HG02973 (cell line): ENCODE measurements at regions not wholly inside any gene's neighbourhood (a gene's known extent, or its start where the extent isn't known, plus 50 kb on each side); places are given as distances from the start of the nearest gene placed in this dataset.
"Not testable (repeated sequence)": the region's sequence is repeated elsewhere in the genome, so short reads cannot be mapped to it uniquely, and the experiment has no call there.

Experiments used
- ATAC-seq: cut with Tn5 transposase; IDR thresholded peaks from one replicate; pipeline ENCODE4 v1.9.1; 2021; ENCODE audit warnings: moderate library complexity; ENCODE audit not compliant: unreplicated experiment

DNA sequence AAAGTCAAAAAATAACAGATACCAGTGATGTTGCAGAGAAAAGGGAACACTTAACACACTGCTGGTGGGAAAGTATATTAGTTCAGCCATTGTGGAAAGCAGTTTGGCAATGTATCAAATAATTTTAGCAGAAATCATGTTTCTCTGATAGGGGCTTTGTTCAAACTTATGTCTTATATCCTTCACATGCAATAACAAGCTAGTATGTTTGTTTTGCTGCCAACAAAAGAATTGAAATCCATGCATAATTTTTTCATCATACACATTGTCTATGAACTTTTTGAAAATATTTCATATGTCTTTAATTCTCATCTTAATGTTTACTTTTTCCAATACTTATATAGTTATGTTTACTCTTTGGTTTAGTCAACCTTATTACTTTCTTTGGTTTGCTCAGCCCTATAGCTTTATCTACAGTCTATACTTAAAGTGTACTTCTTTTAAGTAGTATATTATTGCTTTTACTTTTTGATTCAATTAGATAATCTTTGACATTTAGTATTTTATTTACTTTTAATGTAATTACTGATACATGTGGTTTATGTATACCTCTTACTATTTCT is 639.6 kb upstream of the CBLB start:
- ATAC-seq: no peak

DNA sequence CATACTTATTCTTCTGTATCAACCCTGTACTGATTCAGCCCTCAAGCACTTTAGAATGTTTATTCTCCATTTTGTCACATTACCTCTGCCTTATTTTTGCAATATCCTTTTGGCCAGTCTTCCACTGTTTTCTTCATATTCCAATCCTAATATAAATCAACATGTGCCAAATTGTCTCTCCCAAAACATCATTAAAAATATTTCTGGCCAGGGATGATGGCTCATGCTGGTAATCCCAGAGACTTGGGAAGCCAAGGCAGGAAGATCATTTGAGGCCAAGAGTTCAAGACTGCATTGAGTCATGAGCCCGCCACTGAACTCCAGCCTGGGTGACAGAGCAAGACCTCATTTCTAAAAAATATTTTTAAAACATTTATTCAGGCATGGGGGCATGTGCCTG is 641.4 kb upstream of the CBLB start:
- ATAC-seq: no peak

DNA sequence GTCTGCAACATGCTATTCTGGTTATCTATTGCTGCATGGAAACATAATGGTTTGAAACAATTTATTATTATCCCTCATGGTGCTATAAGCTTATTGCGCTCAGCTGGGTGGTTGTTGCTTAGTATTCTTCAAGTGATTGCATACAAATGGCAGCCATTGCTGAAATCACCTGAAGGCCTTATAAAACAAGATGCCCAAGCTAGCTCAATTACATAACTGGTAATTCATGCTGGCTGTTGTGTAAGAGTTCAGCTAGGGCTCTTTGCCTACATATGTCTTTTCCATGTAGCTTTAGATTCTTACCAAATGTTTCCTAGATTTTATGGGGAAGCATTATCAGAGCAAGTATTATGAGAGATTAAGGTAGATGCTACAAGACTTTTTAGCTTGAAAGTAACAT is 644.0 kb upstream of the CBLB start:
- no peak for ATAC-seq

DNA sequence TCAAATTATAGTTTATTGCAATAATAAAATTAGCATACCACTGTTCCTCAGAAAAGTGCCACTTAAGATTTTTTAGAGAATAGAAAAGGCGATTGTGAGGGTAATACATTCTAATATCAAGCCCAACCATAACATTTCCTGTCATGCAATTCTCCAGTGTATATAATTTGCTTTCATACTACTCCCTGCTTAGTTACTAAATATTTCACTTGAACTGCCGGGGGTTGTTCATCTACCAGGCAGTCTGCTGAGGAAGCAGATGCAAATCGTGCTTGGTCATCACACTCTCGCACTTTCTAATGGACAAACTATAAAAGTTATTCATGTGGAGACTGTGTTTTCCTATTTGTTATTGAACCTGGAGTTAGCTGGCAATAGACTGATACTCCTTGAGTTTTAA is 645.6 kb upstream of the CBLB start:
- ATAC-seq: no peak

DNA sequence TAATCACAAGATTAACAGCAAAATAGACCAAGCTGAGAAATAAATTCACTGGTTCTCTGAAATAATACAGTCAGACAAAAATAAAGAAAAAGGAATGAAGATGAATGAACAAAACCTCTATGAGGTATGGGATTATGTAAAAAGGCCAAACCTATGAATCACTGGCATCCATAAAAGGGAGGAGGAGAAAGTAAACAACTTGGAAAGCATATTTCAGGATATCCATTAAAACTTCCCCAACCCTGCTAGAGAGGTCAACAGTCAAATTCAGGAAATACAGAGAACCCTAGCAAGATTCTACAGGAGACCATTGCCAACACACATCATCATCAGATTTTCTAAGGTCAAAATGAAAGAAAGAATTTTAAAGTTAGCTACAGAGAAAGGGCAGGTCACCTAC is 649.7 kb upstream of the CBLB start:
- no peak for ATAC-seq

DNA sequence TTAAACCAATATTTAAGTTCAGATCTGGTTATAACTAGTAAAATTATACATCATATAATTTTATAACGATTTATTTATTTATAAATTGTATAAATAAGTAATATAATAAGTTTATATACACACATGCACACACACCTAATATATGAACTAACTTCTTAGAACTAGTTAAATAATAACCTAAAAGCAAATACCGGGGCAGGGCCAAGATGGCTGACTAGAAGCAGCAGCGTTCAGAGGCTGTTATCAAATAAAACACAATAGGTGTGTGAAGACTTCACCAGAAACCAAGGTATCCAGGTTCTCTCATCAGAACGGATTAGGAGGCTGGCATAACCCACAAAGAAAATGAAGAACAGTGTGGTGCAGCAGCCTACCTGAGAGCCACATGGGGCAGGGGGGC is 653.6 kb upstream of the CBLB start:
- no peak for ATAC-seq

DNA sequence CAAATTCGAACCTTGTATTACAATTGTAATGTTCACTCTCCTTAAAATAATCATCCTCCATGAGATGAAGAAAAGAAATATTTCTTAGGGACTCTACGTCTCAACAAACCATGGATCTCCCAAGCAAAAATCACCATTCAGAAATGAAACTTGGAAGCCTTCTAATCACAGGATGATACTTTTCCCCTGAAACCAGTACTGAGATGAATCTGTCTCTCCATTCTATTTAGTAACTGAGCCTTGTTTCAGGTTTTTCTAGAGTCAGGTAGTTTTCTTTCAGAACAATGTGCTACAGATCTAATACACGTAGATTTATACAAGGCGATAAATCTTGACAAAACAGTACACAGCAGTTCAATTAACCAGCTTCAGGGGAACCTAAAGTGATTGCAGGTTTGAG is 660.1 kb upstream of the CBLB start:
- no peak for ATAC-seq

DNA sequence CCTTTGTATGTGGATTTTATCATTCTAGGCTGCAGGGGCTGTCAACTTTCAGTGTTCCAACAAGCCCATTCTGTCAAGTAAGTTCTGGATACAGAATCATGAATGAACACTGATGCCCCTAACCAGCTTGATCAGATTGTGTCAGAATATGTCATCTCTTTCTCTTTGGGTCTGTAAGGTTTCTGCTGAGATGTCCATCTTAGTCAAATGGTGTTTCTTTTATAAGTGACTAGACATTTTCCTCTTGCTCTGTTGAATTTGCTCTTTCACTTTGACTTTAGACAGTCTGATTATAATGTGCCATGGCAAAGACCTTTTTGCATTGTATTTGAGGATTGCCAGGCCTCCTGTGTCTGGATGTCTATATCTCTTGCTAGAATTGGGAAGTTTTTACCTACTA is 660.9 kb upstream of the CBLB start:
- ATAC-seq: no peak

DNA sequence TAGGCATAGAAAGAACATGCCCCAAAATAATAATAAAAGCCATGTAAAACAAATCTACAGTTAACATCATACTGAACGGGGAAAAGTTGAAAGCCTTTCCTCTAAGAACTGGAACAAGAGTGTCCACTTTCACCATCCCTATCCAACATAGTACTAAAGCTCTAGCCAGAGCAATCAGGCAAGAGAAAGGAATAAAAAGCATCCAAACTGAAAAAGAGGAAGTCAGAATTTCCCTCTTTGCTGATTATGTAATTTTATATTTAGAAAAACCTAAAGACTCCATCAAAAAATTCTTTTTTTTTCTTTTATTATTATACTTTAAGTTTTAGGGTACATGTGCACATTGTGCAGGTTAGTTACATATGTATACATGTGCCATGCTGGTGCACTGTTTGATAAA is 661.6 kb upstream of the CBLB start:
- no peak for ATAC-seq

DNA sequence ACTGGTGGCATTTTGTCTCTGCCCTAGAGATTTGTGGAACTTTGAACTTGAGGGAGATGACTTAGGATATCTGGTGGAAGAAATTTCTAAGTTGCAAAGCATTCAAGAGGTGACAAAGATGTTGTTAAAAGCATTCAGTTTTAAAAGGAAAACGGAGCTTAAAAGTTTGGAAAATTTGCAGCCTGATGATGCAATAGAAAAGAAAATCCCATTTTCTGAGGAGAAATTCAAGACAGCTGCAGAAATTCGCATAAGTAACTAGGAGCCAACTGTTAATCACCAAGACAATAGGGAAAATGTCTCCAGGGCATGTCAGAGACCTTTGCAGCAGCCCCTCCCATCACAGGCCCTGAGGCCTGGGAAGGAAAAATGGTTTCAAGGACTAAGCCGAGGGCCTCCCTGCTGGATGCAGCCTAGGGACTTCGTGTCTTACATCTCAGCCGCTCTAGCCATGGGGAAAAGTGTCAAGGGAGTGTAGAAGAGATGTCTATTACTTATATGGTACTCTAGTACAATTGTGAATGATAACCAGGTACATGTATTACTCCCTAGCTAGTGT is 663.0 kb upstream of the CBLB start:
- ATAC-seq: not testable (repeated sequence)

DNA sequence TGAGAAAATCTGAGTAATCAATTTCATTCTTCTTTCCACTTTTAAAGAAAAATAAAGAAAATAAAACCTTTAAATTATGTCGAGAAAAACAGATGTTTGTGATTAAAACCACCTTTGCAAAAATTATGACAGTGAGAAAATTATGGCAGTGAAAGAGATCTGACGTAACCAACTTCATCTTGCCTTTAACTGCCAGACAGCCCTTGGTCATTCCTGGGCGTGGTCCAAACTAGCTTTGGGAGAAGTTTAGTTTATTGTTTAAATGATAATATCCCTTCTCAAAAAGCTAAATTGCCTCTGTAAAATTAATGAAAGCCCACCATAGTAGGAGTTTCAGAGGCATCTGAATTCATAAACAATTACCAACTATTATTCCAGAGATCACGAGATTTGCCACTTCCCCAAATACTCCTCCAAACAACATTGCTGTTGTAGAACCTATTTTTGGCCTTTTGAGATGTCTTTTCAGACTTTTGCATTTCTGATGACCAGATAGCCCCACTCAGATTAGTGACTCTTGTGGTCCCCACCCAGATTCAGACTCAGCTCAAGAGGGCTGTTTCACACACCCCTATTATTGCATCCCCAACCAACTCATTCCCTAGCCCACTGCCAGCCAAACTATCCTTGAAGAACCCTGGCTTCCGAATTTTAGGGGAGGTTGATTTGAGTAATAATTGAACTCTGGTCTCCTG is 664.4 kb upstream of the CBLB start:
- ATAC-seq: no peak

DNA sequence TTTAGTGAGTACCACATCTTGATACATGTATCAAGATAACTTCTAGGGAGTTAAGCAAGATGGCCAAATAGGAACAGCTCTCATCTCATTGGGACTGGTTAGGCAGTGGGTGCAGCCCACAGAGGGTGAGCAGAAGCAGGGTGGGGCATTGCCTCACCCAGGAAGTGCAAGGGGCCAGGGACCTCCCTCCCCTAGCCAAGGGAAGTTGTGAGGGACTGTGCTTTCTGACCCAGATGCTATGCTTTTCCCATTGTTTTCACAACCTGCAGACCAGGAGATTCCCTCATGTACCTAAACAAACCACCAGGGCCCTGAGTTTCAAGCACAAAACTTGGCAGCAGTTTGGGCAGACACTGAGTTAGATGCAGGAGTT is 665.0 kb upstream of the CBLB start:
- no peak for ATAC-seq

DNA sequence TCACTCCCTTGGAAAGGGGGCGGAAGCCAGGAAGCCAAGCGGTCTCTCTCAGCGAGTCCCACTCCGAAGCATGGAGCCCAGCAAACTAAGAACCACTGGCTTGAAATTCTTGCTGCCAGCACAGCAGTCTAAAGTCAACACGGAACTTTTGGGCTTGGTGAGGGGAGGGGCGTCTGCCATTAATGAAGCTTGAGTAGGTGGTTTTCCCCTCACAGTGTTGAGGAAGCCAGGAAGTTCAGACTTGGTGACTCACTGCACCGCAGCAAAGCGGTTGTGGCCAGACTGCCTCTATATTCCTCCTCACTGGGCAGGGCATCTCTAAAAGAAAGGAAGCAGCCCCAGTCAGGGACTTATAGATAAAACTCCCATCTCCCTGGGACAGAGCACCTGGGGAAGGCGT is 665.4 kb upstream of the CBLB start:
- no peak for ATAC-seq

DNA sequence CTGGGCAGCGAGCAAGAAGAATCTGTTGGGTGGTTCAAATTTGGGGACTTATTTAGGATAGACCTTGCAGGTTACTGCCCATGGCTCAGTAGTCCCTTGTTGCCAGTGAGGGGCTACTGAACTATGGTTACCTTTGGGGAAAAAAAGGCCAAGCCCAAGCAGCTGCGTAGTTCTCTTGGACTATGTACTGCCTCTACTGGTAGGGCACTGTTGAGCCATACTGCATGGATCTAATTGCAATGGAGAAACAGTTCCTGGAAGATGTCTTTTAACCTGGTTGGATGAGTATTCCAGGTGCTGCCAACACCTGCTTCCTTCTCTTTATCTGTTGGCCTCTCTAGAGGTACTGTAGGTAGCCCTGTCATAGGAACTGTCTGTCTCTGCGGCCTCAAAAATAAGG is 671.9 kb upstream of the CBLB start:
- no peak for ATAC-seq

DNA sequence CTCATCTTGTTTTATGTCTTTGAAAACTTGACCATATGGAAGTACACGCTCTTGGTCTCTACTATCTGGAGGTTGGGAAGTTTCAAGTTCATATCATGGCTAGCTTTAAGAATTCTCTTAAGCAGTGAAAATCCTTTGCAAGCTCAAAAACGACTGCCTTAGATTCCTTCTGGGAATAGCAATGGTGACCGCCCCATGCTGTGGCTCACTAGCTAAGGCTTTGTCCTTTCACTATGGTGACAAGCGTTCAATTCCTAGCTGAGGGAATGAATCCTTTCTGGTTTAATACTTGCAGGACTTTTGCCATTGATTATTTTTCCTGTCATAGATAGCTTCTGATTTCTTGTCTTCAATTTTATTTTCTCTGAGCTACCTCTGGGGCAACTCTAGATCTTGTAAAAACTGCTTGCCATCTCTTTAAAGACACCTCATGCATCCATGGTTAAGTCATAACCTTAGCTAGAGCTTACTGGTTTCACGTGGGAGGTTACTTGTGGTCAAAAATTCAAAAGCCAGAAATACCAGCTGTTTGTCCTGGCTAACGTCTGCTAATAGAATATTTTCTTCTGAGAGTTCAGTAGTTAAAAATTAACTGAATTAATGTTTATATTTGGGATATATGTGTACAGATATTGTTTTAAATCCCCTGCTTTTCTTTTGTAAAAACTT is 673.4 kb upstream of the CBLB start:
- ATAC-seq: no peak

DNA sequence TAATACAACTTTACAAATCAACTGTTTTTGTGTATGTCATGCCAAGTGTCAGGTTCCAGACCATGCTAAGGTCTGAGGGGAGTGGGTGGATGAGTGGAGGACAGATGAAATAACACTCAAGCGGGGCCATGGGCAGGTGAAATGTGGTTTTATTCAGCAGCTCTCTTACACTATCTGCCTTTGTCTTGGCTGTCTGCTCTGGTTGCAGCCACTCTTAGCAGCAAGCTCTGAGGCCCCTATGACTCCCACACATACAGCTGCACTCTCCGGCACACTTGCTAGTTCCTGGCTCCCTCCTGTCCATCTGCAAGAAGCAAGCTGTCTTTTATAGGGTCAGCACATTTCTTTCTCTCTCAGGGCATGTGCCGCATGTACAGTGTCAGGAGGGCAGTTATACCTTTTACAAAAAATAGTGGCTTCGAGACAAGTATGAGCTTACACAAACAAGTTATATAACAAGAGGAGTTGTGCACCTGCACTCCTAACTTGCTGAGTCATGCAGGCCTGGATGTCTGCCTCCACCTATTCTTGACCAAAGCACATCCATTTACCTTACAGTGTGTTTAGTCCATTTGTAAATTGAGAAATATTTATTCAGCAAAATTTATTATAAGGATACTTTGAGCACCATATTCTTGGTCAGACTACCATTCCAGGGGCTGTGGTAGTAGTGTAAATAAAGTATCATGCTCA is 683.7 kb upstream of the CBLB start:
- ATAC-seq: no peak

DNA sequence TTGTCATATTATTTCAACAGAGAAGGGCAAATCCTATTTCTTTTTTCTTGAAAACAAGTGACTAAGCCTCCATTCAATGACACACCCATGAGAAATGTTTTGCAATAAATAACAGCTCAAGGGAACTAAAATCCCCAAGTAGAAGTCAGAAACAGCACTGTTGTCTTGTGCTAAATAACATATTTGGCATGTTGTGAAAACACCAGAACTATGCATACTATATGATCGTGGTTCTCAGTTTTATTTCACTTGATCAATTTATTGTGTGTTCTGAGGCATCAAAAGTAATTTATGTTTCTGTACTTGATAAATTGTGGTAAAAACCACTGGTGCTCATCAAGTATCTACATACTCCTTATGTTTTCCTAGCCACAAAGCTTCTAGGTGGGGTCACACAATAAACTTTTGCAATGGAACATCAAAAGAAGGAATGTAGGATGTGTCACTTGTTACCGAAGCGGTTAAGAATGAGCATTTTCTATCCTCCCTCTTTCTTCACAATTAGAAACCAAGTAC is 691.7 kb upstream of the CBLB start:
- no peak for ATAC-seq

DNA sequence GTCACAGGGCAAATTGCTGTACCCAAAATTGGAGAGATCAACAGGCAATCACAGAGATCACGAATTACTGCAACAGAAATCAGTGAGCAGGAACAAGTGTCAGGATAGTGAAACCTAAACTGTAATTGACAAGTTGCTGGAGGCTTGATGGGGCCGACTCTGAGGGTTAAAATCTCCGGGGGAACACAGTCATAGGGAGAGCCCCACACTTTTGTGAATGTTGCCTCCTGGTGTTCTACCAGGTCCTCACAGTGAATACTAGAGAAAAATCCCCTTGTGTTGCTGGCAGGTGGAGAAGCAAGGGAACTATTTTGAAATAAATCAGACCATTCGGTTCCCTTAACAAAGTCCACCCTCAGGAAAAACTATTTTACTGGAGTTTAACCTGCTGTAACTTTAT is 697.5 kb upstream of the CBLB start:
- ATAC-seq: peak; percentile 98

DNA sequence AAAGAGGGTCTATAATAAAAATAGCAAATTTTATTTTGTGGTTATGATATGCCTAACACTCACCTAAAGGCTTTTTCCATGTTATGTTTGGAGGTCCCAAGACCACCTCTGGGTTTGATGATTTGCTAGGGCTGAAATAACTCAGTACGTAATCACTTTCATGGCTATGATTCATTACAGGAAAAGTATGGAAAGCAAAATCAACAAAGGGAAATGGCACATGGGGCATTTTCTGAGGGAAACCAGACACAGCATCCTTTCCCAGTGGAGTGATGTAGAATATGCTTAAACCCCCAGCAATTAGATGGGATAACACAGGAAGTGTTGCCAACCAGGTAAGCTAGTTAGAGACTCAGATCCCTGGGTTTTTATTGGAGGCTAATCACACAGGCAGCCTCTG is 701.6 kb upstream of the CBLB start:
- no peak for ATAC-seq

DNA sequence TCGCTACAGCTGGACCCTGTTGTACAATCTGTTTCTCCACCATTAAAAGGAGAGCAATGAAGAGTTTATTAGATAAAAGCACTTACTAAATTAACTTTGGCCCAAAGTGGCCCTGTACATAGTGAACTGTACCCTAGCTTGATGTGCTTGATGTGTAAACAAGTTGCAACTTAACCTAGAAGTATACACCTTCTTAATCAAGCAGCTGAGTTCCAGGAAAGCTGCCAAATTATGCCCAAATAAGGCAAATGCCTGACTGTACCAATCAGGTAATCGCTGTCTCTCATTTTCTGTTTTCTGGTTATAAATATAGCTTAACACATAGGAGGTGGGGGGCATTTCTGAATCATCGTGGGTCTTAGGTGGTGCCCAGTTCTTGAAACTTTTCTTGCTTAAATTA is 704.8 kb upstream of the CBLB start:
- no peak for ATAC-seq

DNA sequence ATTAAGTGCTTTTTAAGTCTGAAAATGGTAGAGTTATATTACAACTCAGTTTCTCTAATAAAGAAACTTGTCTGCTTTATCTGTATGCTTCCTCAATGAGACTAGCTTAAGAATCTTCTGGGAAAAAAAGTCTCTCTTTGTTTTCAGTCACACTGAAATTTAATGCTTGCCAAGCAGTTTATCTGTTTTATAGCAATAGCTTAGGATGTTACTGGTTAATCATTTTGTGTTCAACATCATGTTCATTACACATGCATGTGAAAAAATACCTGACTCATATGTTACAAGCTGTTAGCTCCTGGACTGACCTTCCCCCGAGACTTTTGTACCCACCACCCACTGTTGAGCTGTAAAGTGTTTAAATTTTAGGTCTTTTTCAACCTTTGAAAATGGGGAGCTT is 706.2 kb upstream of the CBLB start:
- no peak for ATAC-seq

DNA sequence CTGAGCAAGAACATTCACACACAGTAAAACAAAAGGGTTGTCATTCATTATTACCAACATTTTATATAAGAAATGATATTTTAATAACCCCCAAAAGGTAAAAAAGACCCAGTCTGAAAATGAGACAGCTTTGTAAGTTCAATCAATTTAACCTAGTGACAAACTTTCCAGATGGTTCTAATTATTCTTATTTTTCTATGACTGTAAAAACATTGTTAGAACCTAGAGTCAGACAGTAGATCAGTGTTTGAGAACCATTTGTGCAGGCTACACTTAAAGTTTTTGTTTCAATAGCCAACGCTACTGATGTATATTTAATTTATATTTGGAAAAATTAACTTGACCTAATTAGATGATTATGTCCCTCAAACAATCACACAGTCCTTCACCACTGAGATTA is 708.4 kb upstream of the CBLB start:
- ATAC-seq: no peak
